H9 (cell line): ENCODE measurements at regions not wholly inside any gene's neighbourhood (a gene's known extent, or its start where the extent isn't known, plus 50 kb on each side); places are given as distances from the start of the nearest gene placed in this dataset.

Experiments used
- DNase-seq: peaks from one replicate; pipeline ENCODE4 v3.0.0-alpha.2; 2017
- H2AFZ ChIP-seq: one replicate; pipeline ENCODE4 v1.6.1; 2013; ENCODE audit warnings: mild to moderate bottlenecking, low read length, control low read depth, moderate library complexity
- H2AK5ac ChIP-seq: 2 replicates; pipeline ENCODE4 v1.6.1; 2013; ENCODE audit warnings: low read length, control low read depth, mixed read lengths; ENCODE audit not compliant: insufficient read length
- H2BK120ac ChIP-seq: one replicate; pipeline ENCODE4 v1.6.1; 2013; ENCODE audit warnings: low read depth, mild to moderate bottlenecking, low read length, control low read depth, inconsistent platforms; ENCODE audit not compliant: poor library complexity, severe bottlenecking
- H2BK12ac ChIP-seq: 2 replicates; pipeline ENCODE4 v1.6.1; 2013; ENCODE audit warnings: low read length, control low read depth, mixed read lengths, low read depth; ENCODE audit not compliant: insufficient read length
- H2BK15ac ChIP-seq: 2 replicates; pipeline ENCODE4 v1.6.1; 2013; ENCODE audit warnings: low read depth, low read length, control low read depth
- H2BK20ac ChIP-seq: one replicate; pipeline ENCODE4 v1.6.1; 2013; ENCODE audit warnings: low read depth, mild to moderate bottlenecking, low read length, control low read depth, inconsistent platforms; ENCODE audit not compliant: poor library complexity, severe bottlenecking
- H2BK5ac ChIP-seq: 2 replicates; pipeline ENCODE4 v1.6.1; 2013; ENCODE audit warnings: low read length, control low read depth, mixed read lengths; ENCODE audit not compliant: insufficient read length
- H3K14ac ChIP-seq: 2 replicates; pipeline ENCODE4 v1.6.1; 2013; ENCODE audit warnings: low read length, control low read depth; ENCODE audit not compliant: insufficient read depth
- H3K18ac ChIP-seq: 2 replicates; pipeline ENCODE4 v1.6.1; 2013; ENCODE audit warnings: low read depth, mild to moderate bottlenecking, mixed read lengths, low read length, control low read depth; ENCODE audit not compliant: insufficient read length
- H3K23ac ChIP-seq: 2 replicates; pipeline ENCODE4 v1.6.1; 2013; ENCODE audit warnings: low read length, control low read depth, mixed read lengths, low read depth; ENCODE audit not compliant: insufficient read length
- H3K23me2 ChIP-seq: 2 replicates; pipeline ENCODE4 v1.6.1; 2013; ENCODE audit warnings: low read depth, mild to moderate bottlenecking, mixed read lengths, low read length, control low read depth; ENCODE audit not compliant: insufficient read length, poor library complexity, severe bottlenecking
- H3K27ac ChIP-seq: 2 replicates; pipeline ENCODE4 v1.5.1; 2013; ENCODE audit warnings: low read length, control low read depth, mixed read lengths, low read depth; ENCODE audit not compliant: insufficient read length
- H3K27me3 ChIP-seq: 2 replicates; pipeline ENCODE4 v1.6.1; 2013; ENCODE audit warnings: low read length, control low read depth, inconsistent platforms; ENCODE audit not compliant: insufficient read depth
- H3K4ac ChIP-seq: 2 replicates; pipeline ENCODE4 v1.6.1; 2013; ENCODE audit warnings: low read depth, mild to moderate bottlenecking, control low read depth, inconsistent platforms, low read length, moderate library complexity
- H3K4me1 ChIP-seq: 2 replicates; pipeline ENCODE4 v1.6.1; 2013; ENCODE audit warnings: low read length, control low read depth, inconsistent platforms; ENCODE audit not compliant: insufficient read depth
- H3K4me2 ChIP-seq: 2 replicates; pipeline ENCODE4 v1.6.1; 2013; ENCODE audit warnings: low read length, control low read depth, mixed read lengths; ENCODE audit not compliant: insufficient read length, insufficient read depth
- H3K56ac ChIP-seq: 2 replicates; pipeline ENCODE4 v1.6.1; 2013; ENCODE audit warnings: low read depth, mild to moderate bottlenecking, mixed read lengths, low read length, control low read depth; ENCODE audit not compliant: insufficient read length
- H3K79me1 ChIP-seq: 2 replicates; pipeline ENCODE4 v1.6.1; 2013; ENCODE audit warnings: low read depth, mild to moderate bottlenecking, moderate library complexity, low read length, control low read depth, inconsistent platforms; ENCODE audit not compliant: insufficient read depth, poor library complexity, severe bottlenecking
- H3K79me2 ChIP-seq: 2 replicates; pipeline ENCODE4 v1.6.1; 2013; ENCODE audit warnings: low read length, control low read depth, inconsistent platforms; ENCODE audit not compliant: insufficient read depth
- H3K9ac ChIP-seq: 2 replicates; pipeline ENCODE4 v1.6.1; 2013; ENCODE audit warnings: low read length, control low read depth, mixed read lengths; ENCODE audit not compliant: insufficient read length; ENCODE audit errors: extremely low read depth
- H3K9me3 ChIP-seq: one replicate; pipeline ENCODE4 v1.6.1; 2013; ENCODE audit warnings: low read depth, low read length, inconsistent platforms; ENCODE audit not compliant: control insufficient read depth
- H3T11ph ChIP-seq: one replicate; pipeline ENCODE4 v1.6.1; 2013; ENCODE audit warnings: mild to moderate bottlenecking, low read length, control low read depth, inconsistent platforms
- H4K20me1 ChIP-seq: one replicate; pipeline ENCODE4 v1.6.1; 2013; ENCODE audit not compliant: control insufficient read depth, insufficient read length, insufficient read depth
- H4K5ac ChIP-seq: 2 replicates; pipeline ENCODE4 v1.6.1; 2013; ENCODE audit warnings: low read depth, mild to moderate bottlenecking, mixed read lengths, low read length, control low read depth; ENCODE audit not compliant: insufficient read length
- H4K8ac ChIP-seq: replicated peaks from 2 replicates; pipeline ENCODE4 v1.6.1; 2013; ENCODE audit warnings: low read length, control low read depth, mixed read lengths, low read depth; ENCODE audit not compliant: insufficient read length
- H4K91ac ChIP-seq: 2 replicates; pipeline ENCODE4 v1.6.1; 2013; ENCODE audit warnings: low read depth, mild to moderate bottlenecking, moderate library complexity, mixed read lengths, low read length, control low read depth; ENCODE audit not compliant: insufficient read length
- H3K27ac Mint-ChIP-seq, 3 experiments: 2 replicates in 2 of 3; 3 replicates in 1 of 3; pipeline ENCODE4 v1.8.0; 2020 to 2021; ENCODE audit warnings: mixed read lengths in 3 of 3, mild to moderate bottlenecking in 1 of 3, moderate library complexity in 1 of 3
- H3K27me3 Mint-ChIP-seq: 2 replicates; pipeline ENCODE4 v1.8.0; 2021; ENCODE audit warnings: low read depth, mild to moderate bottlenecking, moderate library complexity, mixed read lengths
- H3K36me3 Mint-ChIP-seq, 3 experiments: 2 replicates in 2 of 3; 3 replicates in 1 of 3; pipeline ENCODE4 v1.8.0; 2020 to 2021; ENCODE audit warnings: low read depth in 3 of 3, mixed read lengths in 3 of 3; ENCODE audit not compliant: insufficient read depth in 1 of 3
- H3K4me1 Mint-ChIP-seq, 2 experiments: 2 replicates each; pipeline ENCODE4 v1.8.0; 2020; ENCODE audit warnings: mixed read lengths in 2 of 2
- H3K4me3 Mint-ChIP-seq, 2 experiments: 2 replicates in 1 of 2; 3 replicates in 1 of 2; pipeline ENCODE4 v1.8.0; 2020 to 2021; ENCODE audit warnings: mild to moderate bottlenecking in 2 of 2, mixed read lengths in 2 of 2, moderate library complexity in 1 of 2
- H3K9me3 Mint-ChIP-seq, 2 experiments: 2 replicates in 1 of 2; 3 replicates in 1 of 2; pipeline ENCODE4 v1.8.0; 2020; ENCODE audit warnings: mild to moderate bottlenecking in 2 of 2, mixed read lengths in 2 of 2, moderate library complexity in 1 of 2
- CTCF ChIP-seq: fragments of 200-600 bp; sonication (generic); conservative IDR thresholded peaks from 3 replicates; pipeline ENCODE4 v1.8.0; 2021; ENCODE audit warnings: antibody characterized with exemption, mild to moderate bottlenecking

GRCh38 chr3:117195034-117195433 is 485.5 kb downstream of the TUSC7 start:
- Histone ChIP-seq H2BK20ac (no peak overlapping the region), H4K5ac (no peak overlapping the region), H3K23ac (no peak overlapping the region), H2AFZ (no peak overlapping the region), H4K91ac (no peak overlapping the region), H2BK12ac (no peak overlapping the region), H3K9me3 (no peaks in the 10 kb centered on the region), H3K4me2 (no peak overlapping the region), H3K14ac (no peak overlapping the region), H3T11ph (no peak overlapping the region), H3K23me2 (no peaks in the 10 kb centered on the region), H3K4ac (no peak overlapping the region), H3K27ac (no peak overlapping the region), H3K4me1 (no peaks in the 10 kb centered on the region), H3K79me1 (no peaks in the 10 kb centered on the region), H2BK15ac (no peak overlapping the region), H2BK5ac (no peak overlapping the region), H3K56ac (no peak overlapping the region), H3K18ac (no peak overlapping the region), H4K8ac (no peak overlapping the region), H2BK120ac (no peak overlapping the region), H3K79me2 (no peaks in the 10 kb centered on the region), H2AK5ac (no peak overlapping the region), H3K27me3 (no peaks in the 10 kb centered on the region), H3K9ac (no peak overlapping the region), H4K20me1 (no peaks in the 10 kb centered on the region)
- no peak overlapping the region for H3K27ac Mint-ChIP-seq
- no peak for DNase-seq
- peaks cover 1 to 6% of the 10 kb centered on the region in 2 experiments for H3K4me1 Mint-ChIP-seq
- H3K4me3 Mint-ChIP-seq, result no peak overlapping the region
- H3K9me3 Mint-ChIP-seq, result no peaks in the 10 kb centered on the region
- no peaks in the 10 kb centered on the region for H3K27me3 Mint-ChIP-seq
- no peak for TF ChIP-seq CTCF
- no peaks in the 10 kb centered on the region for H3K36me3 Mint-ChIP-seq
